ENCODE measurements at regions not wholly inside any gene's neighbourhood (a gene's known extent, or its start where the extent isn't known, plus 50 kb on each side); places are given as distances from the start of the nearest gene placed in this dataset.

GRCh38 chr2:3940661-3941060 is 237.3 kb downstream of the DCDC2C start:
- POLR2A ChIA-PET = no interaction called here
- intact Hi-C loops (cut with micrococcal nuclease; ENCODE audit: unreplicated experiment) (no loop called here), in situ Hi-C loops (cut with HindIII; ENCODE audit: extremely low pct_ligation_motif_present, low pct_unique_long_range_greater_than_20kb) (no loop called here)
- 0% methylated on average over 3 of the region's 7 CpGs for WGBS (ENCODE audit: low lambda C conversion rate)
- TF ChIP-seq TCF7L2 (IDR thresholded peaks at IDR 0.05; ENCODE audit: low read depth, low read length) (no peak), TRAFD1 (CRISPR knock-in tag; IDR thresholded peaks at IDR 0.05; ENCODE audit: borderline replicate concordance) (no peak), NR3C1 (CRISPR knock-in tag; IDR thresholded peaks at IDR 0.05) (no peak), E2F5 (CRISPR knock-in tag; conservative IDR thresholded peaks at IDR 0.05) (no peak)
- no peak overlapping the region for H2AFZ ChIP-seq (ENCODE audit: low read length)
- no TSS peak for BruUV-seq (replicated peaks)
- DNase-seq (ENCODE audit: low spot score) (no peak), FAIRE-seq (no peak), ATAC-seq (no peak)
- H3K9ac ChIP-seq (ENCODE audit: insufficient read depth, low read depth, low read length) = no peak overlapping the region
- no peak overlapping the region for H3K4me2 ChIP-seq (ENCODE audit: low read depth, low read length)
- H4K20me1 ChIP-seq (ENCODE audit: insufficient read depth, low read length) = no peaks in the 10 kb centered on the region
- no peaks in the 10 kb centered on the region for H3K9me3 ChIP-seq (ENCODE audit: low read length)
- peaks cover 0 to 4% of the 10 kb centered on the region in 2 experiments; a peak in 1 of 5 replicates for H3K27me3 ChIP-seq (ENCODE audit: control insufficient read depth in 1 of 2, insufficient read depth in 2 of 2, low read length in 2 of 2)
- no peaks in the 10 kb centered on the region for H3K36me3 ChIP-seq (replicated peaks in 1 of 2; ENCODE audit: control insufficient read depth in 1 of 2, insufficient read depth in 2 of 2, low read length in 2 of 2)
- H3K4me3 ChIP-seq (replicated peaks in 1 of 3; ENCODE audit: insufficient read depth in 1 of 3, low read depth in 2 of 3, low read length in 3 of 3) = no peak overlapping the region
- no peaks in the 10 kb centered on the region for H3K4me1 ChIP-seq (ENCODE audit: insufficient read depth, low read length)
- H3K79me2 ChIP-seq (ENCODE audit: insufficient read depth, low read length) = no peaks in the 10 kb centered on the region
- H3K27ac ChIP-seq (ENCODE audit: extremely low read length, insufficient read depth, low read length) = no peak overlapping the region
- CTCF ChIA-PET (ENCODE audit: low intra/inter-chr PET ratio, low total read pairs) = no interaction called here

GRCh38 chr2:3942841-3943240 is 239.5 kb downstream of the DCDC2C start:
- peaks cover 0 to 4% of the 10 kb centered on the region in 2 experiments; a peak in 2 of 5 replicates for H3K27me3 ChIP-seq (ENCODE audit: control insufficient read depth in 1 of 2, insufficient read depth in 2 of 2, low read length in 2 of 2)
- no peak overlapping the region for H3K9ac ChIP-seq (ENCODE audit: insufficient read depth, low read depth, low read length)
- H3K4me3 ChIP-seq (replicated peaks in 1 of 3; ENCODE audit: insufficient read depth in 1 of 3, low read depth in 2 of 3, low read length in 3 of 3) = no peak overlapping the region
- in situ Hi-C loops (cut with HindIII; ENCODE audit: extremely low pct_ligation_motif_present, low pct_unique_long_range_greater_than_20kb) (no loop called here), intact Hi-C loops (cut with micrococcal nuclease; ENCODE audit: unreplicated experiment) (no loop called here)
- CTCF ChIA-PET (ENCODE audit: low intra/inter-chr PET ratio, low total read pairs) = no interaction called here
- BruUV-seq (replicated peaks) = no TSS peak
- no peak overlapping the region for H3K4me2 ChIP-seq (ENCODE audit: low read depth, low read length)
- peak; percentile 51; the same call in 2 of the 3 replicates for ATAC-seq
- H3K79me2 ChIP-seq (ENCODE audit: insufficient read depth, low read length) = no peaks in the 10 kb centered on the region
- no peaks in the 10 kb centered on the region for H4K20me1 ChIP-seq (ENCODE audit: insufficient read depth, low read length)
- H2AFZ ChIP-seq (ENCODE audit: low read length) = no peak overlapping the region
- FAIRE-seq = no peak
- POLR2A ChIA-PET = no interaction called here
- no peak overlapping the region for H3K27ac ChIP-seq (ENCODE audit: extremely low read length, insufficient read depth, low read length)
- DNase-seq (ENCODE audit: low spot score) = no peak
- WGBS (ENCODE audit: low lambda C conversion rate) = 35% methylated on average over 13 of the region's 20 CpGs
- no peaks in the 10 kb centered on the region for H3K9me3 ChIP-seq (ENCODE audit: low read length)
- no peaks in the 10 kb centered on the region for H3K36me3 ChIP-seq (replicated peaks in 1 of 2; ENCODE audit: control insufficient read depth in 1 of 2, insufficient read depth in 2 of 2, low read length in 2 of 2)
- no peaks in the 10 kb centered on the region for H3K4me1 ChIP-seq (ENCODE audit: insufficient read depth, low read length)
- no peak for TF ChIP-seq SNAPC4 (CRISPR knock-in tag; IDR thresholded peaks at IDR 0.05)
- no peak for TF ChIP-seq FOXP4 (CRISPR knock-in tag; IDR thresholded peaks at IDR 0.05)
- no peak for TF ChIP-seq TBX3 (IDR thresholded peaks at IDR 0.05; ENCODE audit: borderline replicate concordance)
